Lower leg skin (tissue), 3 donors: ENCODE measurements at regions not wholly inside any gene's neighbourhood (a gene's known extent, or its start where the extent isn't known, plus 50 kb on each side); places are given as distances from the start of the nearest gene placed in this dataset.

Experiments
- POLR2A ChIP-seq, 2 donors: fragments of 450-650 bp; IDR thresholded peaks; one replicate each; pipeline ENCODE4 v1.6.1; 2016 to 2017; ENCODE audit warnings: antibody characterized with exemption in 2 of 2, mild to moderate bottlenecking in 1 of 2, moderate library complexity in 1 of 2
- TF ChIP-seq, protein P1 (sequence below), 3 donors: fragments of 450-650 bp; IDR thresholded peaks; one replicate each; pipeline ENCODE4 v1.5.1; 2016; ENCODE audit warnings: antibody characterized with exemption in 3 of 3, mild to moderate bottlenecking in 3 of 3, moderate library complexity in 2 of 3

DNA sequence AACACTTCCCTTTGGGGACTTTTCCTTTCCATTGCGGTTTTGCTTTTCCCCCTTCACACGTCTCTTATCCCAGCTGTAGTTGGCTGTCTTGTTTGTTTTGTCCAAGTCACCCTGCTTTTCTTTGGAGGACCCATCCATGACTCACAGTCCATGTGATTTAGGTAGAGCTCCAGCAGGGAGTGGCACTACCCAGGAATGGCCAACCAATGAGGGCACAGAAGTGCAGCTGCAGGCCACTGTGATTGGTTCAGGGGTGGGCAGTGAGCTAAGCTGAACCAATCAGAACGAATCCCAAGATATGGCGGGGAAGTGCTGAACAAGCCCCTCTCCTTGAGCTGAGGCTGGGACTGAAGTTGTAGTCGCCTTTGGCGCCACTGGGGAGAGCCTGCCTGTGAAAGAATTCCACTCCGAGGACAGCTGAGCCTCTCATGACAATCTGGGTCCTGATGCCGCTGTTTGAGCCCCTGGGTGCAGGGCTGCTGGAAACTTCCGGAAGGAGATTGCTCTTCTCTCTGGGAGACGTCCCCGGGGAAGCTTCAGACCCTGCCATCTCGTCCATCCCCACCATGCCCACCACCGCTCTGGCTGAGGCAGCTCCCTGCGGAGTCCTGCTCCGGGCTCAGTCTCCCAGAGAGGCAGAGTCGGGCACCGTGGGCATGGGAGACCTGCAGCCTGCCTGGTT, 62.9 kb upstream of the URI1 start:
- TF ChIP-seq, protein P1, sequence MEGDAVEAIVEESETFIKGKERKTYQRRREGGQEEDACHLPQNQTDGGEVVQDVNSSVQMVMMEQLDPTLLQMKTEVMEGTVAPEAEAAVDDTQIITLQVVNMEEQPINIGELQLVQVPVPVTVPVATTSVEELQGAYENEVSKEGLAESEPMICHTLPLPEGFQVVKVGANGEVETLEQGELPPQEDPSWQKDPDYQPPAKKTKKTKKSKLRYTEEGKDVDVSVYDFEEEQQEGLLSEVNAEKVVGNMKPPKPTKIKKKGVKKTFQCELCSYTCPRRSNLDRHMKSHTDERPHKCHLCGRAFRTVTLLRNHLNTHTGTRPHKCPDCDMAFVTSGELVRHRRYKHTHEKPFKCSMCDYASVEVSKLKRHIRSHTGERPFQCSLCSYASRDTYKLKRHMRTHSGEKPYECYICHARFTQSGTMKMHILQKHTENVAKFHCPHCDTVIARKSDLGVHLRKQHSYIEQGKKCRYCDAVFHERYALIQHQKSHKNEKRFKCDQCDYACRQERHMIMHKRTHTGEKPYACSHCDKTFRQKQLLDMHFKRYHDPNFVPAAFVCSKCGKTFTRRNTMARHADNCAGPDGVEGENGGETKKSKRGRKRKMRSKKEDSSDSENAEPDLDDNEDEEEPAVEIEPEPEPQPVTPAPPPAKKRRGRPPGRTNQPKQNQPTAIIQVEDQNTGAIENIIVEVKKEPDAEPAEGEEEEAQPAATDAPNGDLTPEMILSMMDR (IDR thresholded peaks at IDR 0.05): no peak
- no peak for TF ChIP-seq POLR2A (IDR thresholded peaks at IDR 0.05)
